ENCODE measurements at regions not wholly inside any gene's neighbourhood (a gene's known extent, or its start where the extent isn't known, plus 50 kb on each side); places are given as distances from the start of the nearest gene placed in this dataset.
"Not testable (repeated sequence)": the region's sequence is repeated elsewhere in the genome, so short reads cannot be mapped to it uniquely, and the experiment has no call there.

DNA sequence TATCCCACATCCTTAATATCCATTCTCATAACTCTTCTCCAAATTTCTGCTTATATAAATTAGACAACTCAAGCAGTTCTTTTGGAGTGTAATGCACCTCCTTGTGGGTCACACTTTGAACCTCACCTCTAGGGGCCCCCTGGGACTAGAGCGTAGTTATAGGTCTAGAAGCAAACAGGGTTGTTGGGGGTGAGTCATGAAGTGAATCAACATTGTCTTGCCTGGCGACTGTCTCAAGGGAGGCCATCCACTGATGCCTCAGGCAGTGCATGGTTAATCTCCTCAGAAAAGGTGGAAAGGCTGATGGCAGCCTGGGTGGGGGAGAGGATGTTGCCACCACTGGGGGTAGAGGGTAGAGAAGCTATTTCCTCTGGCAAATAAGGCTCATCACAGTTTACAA lies 129.1 kb downstream of the TNFRSF21 start:
- no peak for DNase-seq

GRCh38 chr6:47179286-47179685 lies 130.4 kb downstream of the TNFRSF21 start:
- DNase-seq, result no peak

DNA sequence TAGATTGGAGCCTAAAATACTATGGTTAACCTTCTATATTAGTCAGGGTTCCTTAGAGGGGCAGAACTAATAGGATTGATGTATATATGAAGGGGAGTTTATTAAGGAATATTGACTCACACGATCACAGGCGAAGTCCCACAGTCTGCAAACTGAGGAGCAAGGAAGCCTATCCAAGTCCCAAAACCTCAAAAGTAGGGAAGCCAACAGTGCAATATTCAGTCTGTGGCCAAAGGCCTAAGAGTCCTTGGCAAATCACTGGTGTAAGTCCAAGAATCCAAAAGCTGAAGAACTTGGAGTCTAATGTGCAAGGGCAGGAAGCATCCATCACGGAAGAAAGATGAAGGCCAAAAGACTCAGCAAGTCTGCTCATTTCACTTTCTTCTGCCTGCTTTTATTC lies 133.5 kb upstream of the ADGRF1 start:
- no peak for DNase-seq

GRCh38 chr6:47174502-47175023 lies 132.4 kb upstream of the ADGRF1 start:
- no peak for DNase-seq

GRCh38 chr6:47174063-47174462 lies 131.9 kb upstream of the ADGRF1 start:
- DNase-seq, result not testable (repeated sequence)

GRCh38 chr6:47173145-47173544 lies 131.0 kb upstream of the ADGRF1 start:
- DNase-seq, result not testable (repeated sequence)

- no peak for DNase-seq
Observed at GRCh38 chr6:47170617-47170947, 128.4 kb upstream of the ADGRF1 start.

- no peak for DNase-seq
Observed at GRCh38 chr6:47169785-47170616, 127.9 kb upstream of the ADGRF1 start.

GRCh38 chr6:47168180-47168579 lies 126.0 kb upstream of the ADGRF1 start:
- no peak for DNase-seq

- no peak for DNase-seq
Observed at GRCh38 chr6:47165918-47166317, 123.8 kb upstream of the ADGRF1 start.

DNA sequence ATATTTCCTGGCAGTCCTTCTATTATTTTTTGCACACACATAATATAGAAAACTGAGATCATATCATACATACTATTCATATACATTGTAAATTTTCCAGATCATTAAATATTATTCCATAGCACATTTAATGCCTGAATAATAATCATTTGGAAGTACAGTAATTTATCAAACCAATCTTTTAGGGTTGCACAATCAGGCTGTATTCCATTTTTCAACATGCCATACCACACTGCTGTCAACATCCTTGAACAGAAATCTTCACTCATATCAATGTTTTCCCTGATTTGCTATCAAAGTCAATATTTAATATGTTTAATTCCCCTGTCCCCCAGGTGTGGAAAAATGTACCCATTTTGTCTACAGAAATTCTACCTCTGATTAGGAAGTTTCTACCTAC lies 122.7 kb upstream of the ADGRF1 start:
- DNase-seq, result no peak

- no peak for DNase-seq
Observed at GRCh38 chr6:47163536-47163935, 121.4 kb upstream of the ADGRF1 start.

- no peak for DNase-seq
Observed at GRCh38 chr6:47162793-47163192, 120.7 kb upstream of the ADGRF1 start.

- DNase-seq, result no peak
Observed at GRCh38 chr6:47162231-47162630, 120.1 kb upstream of the ADGRF1 start.

- no peak for DNase-seq
Observed at GRCh38 chr6:47161176-47161687, 119.1 kb upstream of the ADGRF1 start.

DNA sequence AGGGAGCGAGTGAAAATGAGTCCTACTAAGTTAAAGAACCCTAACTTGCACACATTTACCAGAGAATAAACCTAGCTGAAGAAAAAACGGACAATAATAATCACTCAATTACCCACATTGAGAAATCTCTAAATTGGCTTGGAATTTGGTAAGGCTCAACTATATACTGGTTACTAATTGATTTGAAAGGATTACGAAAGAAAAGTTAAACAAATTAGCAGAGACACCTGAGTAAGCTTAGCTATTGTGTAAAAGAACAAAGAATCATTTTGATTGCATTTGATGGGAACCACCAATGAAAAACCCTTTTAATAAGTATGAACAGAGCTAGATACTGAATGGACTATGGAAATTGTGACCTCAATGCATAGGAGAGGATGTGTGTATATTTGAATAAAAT lies 118.6 kb upstream of the ADGRF1 start:
- DNase-seq, result no peak

DNA sequence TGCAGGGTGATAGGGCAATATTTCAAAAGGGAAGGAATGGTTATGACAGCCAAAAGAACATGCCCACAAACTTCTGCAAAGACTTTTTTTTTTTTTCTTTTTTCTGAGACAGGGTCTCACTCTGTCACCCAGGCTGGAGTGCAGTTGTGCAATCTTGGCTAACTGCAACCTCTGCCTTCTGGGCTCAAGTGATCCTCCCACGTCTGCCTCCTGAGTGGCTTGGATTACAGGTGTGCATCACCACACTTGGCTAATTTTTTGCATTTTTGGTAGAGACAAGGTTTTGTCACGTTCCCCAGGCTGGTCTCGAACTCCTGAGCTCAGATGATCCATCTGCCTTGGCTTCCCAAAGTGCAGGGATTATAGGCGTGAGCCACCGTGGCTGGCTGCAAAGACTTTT lies 117.6 kb upstream of the ADGRF1 start:
- DNase-seq, result no peak

GRCh38 chr6:47157653-47158219 lies 115.6 kb upstream of the ADGRF1 start:
- DNase-seq, result no peak

DNA sequence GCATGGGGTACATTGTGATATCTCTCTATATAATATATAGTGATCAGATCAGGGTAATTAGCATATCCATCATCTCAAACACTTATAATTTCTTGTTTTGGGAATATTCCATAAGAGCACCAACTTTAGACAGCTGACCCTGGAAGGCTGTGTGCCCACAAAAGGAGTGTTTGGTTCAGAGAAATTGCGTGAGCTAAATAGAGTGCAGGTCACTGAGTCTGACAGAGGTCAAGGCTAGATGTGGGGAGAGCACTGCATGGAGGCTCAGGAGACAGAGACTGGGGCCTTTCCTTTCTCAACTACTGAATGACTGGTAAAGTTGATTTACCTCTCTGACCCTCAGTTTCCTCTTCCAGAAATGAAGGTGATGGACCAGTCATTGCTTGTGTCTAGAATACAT lies 114.9 kb upstream of the ADGRF1 start:
- no peak for DNase-seq

GRCh38 chr6:47156196-47156595 lies 114.1 kb upstream of the ADGRF1 start:
- no peak for DNase-seq

DNA sequence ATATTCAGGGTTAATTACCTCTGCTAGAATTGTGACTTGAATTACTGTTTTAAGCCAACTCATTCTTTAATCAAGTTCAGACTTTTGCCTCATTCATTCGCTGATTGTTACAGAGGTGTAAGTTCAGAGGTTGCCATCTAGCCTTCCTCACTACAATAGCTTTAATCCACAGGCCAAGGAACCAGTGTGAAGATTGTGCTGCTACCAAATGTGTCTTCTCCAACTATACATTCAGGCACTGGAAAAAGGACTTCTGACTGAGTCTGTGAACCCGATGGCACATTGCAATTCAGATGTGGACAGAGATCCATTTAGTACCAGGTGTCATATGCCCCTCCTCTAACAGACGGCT lies 111.2 kb upstream of the ADGRF1 start:
- DNase-seq, result no peak

GRCh38 chr6:47152666-47153403 lies 110.7 kb upstream of the ADGRF1 start:
- no peak for DNase-seq

DNA sequence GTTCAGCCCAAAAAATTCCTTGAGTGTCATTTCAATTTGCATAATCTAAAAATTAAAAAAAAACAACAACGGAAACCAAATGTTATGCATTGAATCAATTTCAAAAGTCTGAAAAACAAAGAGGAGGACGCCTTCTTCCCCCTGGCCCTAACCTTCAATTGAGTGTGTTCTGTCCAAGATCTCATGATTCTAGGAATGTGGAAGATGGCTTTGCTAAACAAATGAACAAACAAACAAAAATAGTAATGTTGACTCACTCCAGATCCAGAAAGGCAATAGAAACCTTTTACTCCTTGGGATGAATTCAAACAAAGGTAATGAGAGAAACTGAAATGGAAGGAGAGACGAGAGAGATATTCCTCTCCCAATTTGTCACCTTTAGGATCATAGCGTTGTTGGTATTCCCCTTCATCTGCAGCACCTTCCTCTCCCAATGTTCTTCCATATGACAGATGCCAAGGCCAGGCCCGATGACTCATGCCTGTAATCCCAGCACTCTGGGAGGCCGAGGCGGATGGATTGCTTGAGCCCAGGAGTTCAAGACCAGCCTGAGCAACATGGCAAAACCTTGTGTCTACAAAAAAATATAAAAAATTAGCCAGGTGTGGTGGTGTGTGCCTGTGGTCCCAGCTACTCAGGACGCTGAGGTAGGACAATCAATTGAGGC lies 109.2 kb upstream of the ADGRF1 start:
- no peak for DNase-seq
